ENCODE measurements at regions not wholly inside any gene's neighbourhood (a gene's known extent, or its start where the extent isn't known, plus 50 kb on each side); places are given as distances from the start of the nearest gene placed in this dataset.
A peak's percentile ranks its signal among the peaks of the same experiment; 100 is the strongest.
"Not testable (repeated sequence)": the region's sequence is repeated elsewhere in the genome, so short reads cannot be mapped to it uniquely, and the experiment has no call there.

DNA sequence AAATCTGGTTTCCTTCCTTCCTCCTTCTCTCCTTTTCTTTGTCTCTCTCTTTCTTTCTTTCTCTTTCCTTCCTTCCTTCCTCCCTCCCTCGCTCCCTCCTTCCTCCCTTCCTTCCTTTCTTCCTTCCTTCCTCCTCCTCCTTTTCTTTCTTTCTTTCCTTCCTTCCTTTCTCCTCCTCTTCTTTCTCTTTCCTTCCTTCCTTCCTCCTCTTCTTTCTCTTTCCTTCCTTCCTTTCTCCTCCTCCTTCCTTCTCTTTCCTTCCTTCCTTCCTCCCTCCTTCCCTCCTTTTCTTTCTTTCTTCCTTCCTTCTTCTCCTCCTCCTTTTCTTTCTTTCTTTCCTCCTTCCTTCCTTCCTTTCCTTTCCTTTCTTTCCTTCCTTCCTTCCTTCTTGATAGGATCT lies 61.2 kb downstream of the VIP start:
- DNase-seq (ENCODE audit: low read depth), result no peak
- H3K4me3 ChIP-seq (ENCODE audit: low read depth, low read length), result no peak overlapping the region
- TF ChIP-seq, protein P1, sequence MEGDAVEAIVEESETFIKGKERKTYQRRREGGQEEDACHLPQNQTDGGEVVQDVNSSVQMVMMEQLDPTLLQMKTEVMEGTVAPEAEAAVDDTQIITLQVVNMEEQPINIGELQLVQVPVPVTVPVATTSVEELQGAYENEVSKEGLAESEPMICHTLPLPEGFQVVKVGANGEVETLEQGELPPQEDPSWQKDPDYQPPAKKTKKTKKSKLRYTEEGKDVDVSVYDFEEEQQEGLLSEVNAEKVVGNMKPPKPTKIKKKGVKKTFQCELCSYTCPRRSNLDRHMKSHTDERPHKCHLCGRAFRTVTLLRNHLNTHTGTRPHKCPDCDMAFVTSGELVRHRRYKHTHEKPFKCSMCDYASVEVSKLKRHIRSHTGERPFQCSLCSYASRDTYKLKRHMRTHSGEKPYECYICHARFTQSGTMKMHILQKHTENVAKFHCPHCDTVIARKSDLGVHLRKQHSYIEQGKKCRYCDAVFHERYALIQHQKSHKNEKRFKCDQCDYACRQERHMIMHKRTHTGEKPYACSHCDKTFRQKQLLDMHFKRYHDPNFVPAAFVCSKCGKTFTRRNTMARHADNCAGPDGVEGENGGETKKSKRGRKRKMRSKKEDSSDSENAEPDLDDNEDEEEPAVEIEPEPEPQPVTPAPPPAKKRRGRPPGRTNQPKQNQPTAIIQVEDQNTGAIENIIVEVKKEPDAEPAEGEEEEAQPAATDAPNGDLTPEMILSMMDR (IDR thresholded peaks at IDR 0.05; ENCODE audit: insufficient read depth, low read length), result no peak

DNA sequence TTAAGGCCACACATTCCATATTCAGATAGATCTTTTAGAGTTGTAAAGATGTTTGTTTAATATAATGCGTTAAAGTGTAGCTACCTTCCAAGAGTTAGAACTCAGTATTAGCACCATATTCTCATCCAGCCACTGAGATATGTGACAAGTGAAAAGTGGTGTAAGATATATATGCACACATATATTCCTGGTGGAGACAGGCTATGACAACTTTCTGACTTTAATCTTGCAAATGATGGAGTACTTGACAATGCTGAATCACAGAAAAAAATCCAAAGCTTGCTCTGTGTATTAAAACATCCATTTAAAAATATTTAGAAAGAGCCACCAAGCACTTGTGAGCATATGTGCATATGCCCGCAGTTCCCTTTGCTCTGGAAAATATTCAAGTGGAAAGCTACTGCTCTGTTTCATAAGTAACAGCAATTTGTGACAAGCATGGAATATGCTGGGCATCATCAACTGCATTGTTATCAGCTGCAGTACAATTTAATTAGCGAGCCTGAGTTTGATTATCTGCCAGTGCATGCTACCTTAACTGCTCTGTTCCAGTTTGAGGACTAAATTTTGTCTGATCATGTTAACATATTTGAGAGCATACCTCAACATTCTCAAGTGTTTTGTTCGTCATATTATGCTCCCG lies 64.8 kb downstream of the VIP start:
- TF ChIP-seq, protein P1 (IDR thresholded peaks at IDR 0.05; ENCODE audit: insufficient read depth, low read length), result no peak
- peak; percentile 0 for DNase-seq (ENCODE audit: low read depth)
- no peak overlapping the region for H3K4me3 ChIP-seq (ENCODE audit: low read depth, low read length)

DNA sequence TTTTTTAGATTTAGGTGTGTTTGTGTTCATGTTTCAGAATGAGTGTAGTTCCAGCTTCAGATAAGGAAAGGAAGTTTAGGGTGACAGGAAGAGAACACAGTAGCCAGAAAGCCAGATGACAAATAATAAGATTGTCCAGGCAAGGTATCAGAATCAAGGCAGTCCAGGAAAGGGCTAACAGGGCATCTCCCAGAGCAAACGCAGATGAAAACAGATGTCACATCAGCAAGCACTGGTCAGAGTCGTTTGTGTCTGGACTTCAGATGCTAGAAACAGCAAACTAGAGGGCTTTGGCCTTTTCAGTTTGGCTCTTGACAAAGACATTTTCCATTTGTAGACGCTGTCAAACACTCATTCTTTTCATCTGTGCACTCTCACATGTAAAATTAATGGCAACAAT lies 65.5 kb downstream of the VIP start:
- no peak overlapping the region for H3K4me3 ChIP-seq (ENCODE audit: low read depth, low read length)
- TF ChIP-seq, protein P1 (IDR thresholded peaks at IDR 0.05; ENCODE audit: insufficient read depth, low read length), result no peak
- no peak for DNase-seq (ENCODE audit: low read depth)

DNA sequence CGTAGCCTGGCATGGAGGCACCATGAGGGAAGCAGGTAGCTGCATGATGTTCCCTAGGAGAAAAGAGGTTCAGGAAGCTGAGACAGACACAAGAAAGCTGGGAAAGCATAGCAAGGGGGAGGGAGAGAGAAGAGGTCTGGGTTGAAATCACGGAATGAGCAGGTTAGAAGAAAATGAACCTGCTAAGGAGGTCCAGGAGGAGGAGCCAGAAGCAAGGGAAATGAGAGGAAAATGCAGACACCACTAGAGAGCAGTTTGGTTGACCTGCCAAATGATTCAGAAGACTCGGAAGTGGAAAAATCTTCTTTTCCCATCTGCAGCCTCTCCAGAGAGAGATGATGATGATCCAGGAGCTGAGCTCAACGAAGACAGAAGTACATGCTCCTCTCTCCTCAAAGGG lies 70.9 kb downstream of the VIP start:
- no peak for DNase-seq (ENCODE audit: low read depth)
- TF ChIP-seq, protein P1 (IDR thresholded peaks at IDR 0.05; ENCODE audit: insufficient read depth, low read length), result no peak
- no peak overlapping the region for H3K4me3 ChIP-seq (ENCODE audit: low read depth, low read length)

DNA sequence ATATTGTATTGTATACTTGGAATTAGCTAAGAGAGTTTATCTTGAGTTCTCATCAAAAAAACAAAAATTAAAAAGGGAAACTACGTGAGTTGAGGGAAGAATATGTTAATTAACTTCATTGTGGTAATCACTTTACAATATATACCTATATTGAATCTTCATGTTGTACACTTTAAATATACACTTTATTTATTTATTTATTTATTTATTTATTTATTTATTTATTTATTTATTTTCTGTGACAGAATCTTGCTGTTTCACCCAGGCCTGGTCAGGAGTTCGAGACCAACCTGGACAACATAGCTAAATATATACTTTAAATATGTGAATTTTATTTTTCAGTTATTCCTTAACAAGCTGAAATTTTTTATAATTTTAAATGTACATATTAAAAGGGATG lies 74.1 kb downstream of the VIP start:
- TF ChIP-seq, protein P1 (IDR thresholded peaks at IDR 0.05; ENCODE audit: insufficient read depth, low read length), result no peak
- no peak for DNase-seq (ENCODE audit: low read depth)
- no peak overlapping the region for H3K4me3 ChIP-seq (ENCODE audit: low read depth, low read length)

DNA sequence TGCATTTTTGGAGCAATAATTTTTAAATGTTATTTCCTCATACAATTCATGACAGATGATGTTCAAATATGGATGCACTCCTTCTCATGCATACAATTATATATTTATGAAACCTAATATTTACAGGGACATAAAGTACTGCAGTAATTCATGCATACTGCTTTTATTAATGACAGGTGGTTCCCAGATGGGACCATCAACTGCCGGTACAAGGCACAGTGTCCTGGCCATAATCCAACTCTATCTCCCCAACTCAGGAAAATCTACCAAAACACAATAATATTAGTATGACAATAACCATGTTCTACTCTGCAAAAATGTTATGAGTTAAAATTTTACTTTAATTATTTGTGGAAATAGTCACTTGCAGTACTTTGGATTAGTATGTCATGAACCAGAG lies 77.8 kb downstream of the VIP start:
- DNase-seq (ENCODE audit: low read depth), result no peak
- TF ChIP-seq, protein P1 (IDR thresholded peaks at IDR 0.05; ENCODE audit: insufficient read depth, low read length), result no peak
- no peak overlapping the region for H3K4me3 ChIP-seq (ENCODE audit: low read depth, low read length)

DNA sequence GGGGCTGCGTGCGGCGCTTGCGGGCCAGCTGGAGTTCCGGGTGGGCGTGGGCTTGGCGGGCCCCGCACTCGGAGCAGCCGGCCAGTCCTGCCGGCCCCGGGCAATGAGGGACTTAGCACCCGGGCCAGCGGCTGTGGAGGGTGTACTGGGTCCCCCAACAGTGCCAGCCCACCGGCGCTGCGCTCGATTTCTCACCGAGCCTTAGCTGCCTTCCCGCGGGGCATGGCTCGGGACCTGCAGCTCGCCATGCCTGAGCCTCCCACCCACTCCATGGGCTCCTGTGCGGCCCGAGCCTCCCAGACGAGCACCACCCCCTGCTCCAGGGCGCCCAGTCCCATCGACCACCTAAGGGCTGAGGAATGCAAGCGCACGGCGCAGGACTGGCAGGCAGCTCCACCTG lies 83.8 kb downstream of the VIP start:
- not testable (repeated sequence) for DNase-seq (ENCODE audit: low read depth); H3K4me3 ChIP-seq (ENCODE audit: low read depth, low read length)

Measured in fibroblast of the aortic adventitia (primary cell).